DOHH2 (cell line): ENCODE measurements at regions not wholly inside any gene's neighbourhood (a gene's known extent, or its start where the extent isn't known, plus 50 kb on each side); places are given as distances from the start of the nearest gene placed in this dataset.
"Not testable (repeated sequence)": the region's sequence is repeated elsewhere in the genome, so short reads cannot be mapped to it uniquely, and the experiment has no call there.

Experiments
- CTCF ChIP-seq: fragments of 200-600 bp; sonication (generic); IDR thresholded peaks from one replicate; pipeline ENCODE4 v1.5.1; 2014; ENCODE audit warnings: antibody characterized with exemption, mild to moderate bottlenecking, low read depth, low read length; ENCODE audit not compliant: poor library complexity, severe bottlenecking
- EZH2phosphoT487 ChIP-seq: fragments of 200-600 bp; sonication (generic); IDR thresholded peaks from 2 replicates; pipeline ENCODE4 v1.6.1; 2017; ENCODE audit warnings: borderline replicate concordance, mild to moderate bottlenecking, antibody characterized with exemption, low read length, moderate library complexity, mixed read lengths

- TF ChIP-seq CTCF, EZH2phosphoT487: not testable (repeated sequence)
Measured at GRCh38 chr2:132265595-132265994, 103.8 kb upstream of the ANKRD30BL start.
